EH (cell line): ENCODE measurements at regions not wholly inside any gene's neighbourhood (a gene's known extent, or its start where the extent isn't known, plus 50 kb on each side); places are given as distances from the start of the nearest gene placed in this dataset.

Experiments
- DNase-seq: peaks from one replicate; pipeline ENCODE4 v3.0.0-alpha.2; 2015; ENCODE audit warnings: low read depth

GRCh38 chr9:106528158-106528557 lies 334.8 kb upstream of the ZNF462 start:
- DNase-seq: no peak

DNA sequence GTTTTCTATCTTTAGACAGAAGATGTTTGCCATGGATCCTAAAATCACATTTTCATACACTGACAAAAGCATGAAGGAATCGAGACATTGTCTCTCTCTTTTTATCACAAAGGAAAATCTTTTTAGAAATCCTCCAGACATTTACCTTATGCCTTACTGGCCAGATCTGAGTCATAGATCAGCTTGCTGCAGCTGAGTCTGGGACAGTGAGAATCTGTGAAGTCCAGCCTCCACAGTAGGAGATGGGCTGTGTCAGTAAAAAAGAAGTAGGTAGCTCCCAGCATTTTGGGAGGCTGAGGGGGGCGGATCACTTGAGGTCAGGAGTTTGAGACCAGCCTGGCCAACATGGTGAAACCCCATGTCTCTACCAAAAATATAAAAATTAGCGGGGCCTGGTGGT lies 333.4 kb upstream of the ZNF462 start:
- no peak for DNase-seq

GRCh38 chr9:106531491-106531890 lies 331.5 kb upstream of the ZNF462 start:
- DNase-seq: no peak

DNA sequence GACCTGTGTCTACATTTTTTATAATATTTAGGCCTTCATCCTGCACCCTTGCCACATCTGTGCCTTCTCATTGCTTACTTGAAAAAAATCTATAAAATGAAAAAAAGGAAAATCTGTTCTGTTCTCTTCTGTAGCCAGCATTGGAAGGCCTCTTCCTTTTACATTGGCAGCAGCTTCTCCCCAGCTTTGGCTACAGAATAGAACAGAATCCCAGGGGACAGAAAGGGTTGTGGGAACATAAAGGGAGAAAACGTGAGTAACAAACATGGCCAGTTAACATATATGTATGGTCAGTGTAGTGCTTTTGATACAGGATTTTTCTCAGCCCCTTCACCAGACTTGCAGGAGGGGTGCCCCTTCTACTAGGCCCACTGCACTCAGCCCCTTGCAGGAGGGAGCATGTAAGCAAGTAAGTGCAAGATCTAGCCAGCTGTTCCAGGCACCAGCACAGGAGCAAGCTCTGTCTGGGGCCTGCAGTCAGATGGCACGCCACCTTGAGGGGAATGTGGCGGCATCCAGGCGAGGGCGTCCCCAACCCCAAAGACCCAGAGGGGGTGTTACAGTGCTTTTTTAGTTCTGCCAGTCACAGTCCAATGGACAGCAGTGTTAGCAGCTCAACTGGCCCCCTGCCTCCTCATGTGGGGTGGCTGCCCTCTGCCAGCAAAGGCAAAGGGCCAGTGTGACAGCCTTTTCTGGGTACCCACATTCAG lies 330.5 kb upstream of the ZNF462 start:
- DNase-seq: no peak

GRCh38 chr9:106534800-106535199 lies 328.2 kb upstream of the ZNF462 start:
- DNase-seq: no peak

- DNase-seq: no peak
Measured at GRCh38 chr9:106535439-106535838, 327.5 kb upstream of the ZNF462 start.

DNA sequence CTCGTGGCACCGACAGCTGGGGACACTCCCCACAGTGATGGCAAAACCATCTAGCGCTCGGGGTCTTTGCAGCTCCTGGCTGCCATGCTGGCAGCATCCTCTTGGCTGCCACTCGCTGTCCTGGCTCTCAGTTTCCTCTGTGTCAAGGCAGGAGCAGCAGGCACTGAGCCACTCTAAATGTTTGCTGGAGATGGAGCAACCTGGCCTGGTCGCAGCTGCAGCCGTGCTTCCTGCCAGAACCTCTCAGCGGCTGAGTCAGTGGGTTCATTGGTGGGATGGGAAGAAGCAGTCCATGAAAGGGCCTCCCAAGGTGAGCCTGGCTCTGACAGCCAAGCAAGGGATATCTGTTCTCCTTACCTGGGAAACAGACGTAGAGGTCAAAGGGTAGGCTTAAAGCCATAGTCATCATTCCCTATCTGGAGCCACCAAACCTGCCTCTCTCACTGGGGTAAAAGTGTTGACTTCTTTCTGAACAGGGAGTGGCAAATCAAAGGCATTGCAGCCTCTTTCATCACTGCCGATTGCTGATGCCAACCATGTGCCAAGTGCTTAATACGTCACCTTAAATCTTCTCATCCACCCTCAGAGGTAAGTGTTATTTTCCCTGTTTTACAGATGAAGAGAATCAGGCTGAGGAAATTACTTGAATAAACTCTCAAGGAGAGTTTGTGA lies 304.8 kb upstream of the ZNF462 start:
- DNase-seq: no peak

GRCh38 chr9:106560540-106560939 lies 302.4 kb upstream of the ZNF462 start:
- DNase-seq: no peak

DNA sequence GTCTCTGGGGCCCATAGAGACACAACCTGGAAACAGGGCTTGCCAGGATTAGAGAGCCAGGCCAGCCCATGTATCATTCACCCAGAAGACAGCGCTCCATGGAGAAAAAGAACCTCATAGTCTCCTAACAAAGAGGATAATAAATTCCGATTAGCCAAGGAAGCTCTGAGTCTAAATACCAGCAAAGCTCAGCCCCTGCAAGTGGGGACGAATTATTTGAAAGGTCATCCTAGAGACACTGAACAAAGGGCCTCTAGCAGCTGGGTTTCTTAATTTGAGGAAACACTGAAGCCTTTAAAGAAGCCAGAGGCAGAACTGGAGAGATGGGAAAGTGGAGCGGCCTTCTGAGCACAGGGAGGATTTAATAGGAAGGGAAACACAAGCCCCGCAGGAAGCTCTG lies 287.1 kb upstream of the ZNF462 start:
- DNase-seq: no peak

DNA sequence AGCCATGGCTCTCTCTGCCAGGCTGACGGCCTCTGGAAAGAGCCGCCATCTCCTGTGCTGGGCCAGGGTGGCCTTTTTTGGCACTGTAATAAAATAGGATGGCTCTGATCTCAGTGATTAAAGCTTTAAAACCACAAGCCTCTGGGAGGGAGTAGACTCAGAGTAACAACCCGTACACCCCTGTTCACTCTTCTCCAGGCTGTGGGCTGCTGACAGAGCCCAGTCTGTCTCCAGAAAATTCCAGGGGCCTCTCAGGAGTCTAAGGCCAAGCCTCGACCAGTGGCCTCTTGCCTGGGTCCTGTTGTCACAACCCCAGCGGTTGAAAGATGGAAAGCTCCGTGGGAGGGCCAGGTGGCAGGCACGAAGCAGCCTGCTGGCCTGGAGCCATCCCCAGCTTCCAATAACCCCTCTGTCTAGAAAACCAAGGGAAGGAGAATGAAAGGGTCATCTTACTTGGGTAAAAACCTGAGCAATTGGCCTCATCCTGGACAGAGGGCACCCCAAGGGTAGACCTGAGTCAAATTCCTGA lies 286.7 kb upstream of the ZNF462 start:
- no peak for DNase-seq

- no peak for DNase-seq
Measured at GRCh38 chr9:106577121-106577520, 285.8 kb upstream of the ZNF462 start.

- DNase-seq: no peak
Measured at GRCh38 chr9:106580546-106580945, 282.4 kb upstream of the ZNF462 start.

- no peak for DNase-seq
Measured at GRCh38 chr9:106581973-106582372, 281.0 kb upstream of the ZNF462 start.

DNA sequence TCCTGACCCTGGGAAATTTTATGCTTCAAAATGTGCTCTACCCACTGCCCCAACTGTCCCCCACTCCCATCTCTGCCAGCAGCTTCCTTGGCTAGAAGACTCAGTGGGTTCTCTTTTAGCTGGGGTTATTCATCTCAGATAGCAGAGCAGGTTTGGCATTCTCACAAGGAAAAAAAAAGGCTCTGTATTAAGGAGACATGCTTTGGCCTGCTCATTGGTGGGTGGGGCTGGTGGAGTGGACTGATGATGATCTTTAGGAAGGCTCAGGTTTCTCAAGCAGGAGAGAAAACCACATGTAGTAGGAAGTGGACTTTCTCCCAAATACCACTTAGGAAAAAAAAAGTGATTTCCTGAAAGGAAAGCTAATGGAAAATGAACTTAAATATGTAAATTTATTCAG lies 279.2 kb upstream of the ZNF462 start:
- no peak for DNase-seq

DNA sequence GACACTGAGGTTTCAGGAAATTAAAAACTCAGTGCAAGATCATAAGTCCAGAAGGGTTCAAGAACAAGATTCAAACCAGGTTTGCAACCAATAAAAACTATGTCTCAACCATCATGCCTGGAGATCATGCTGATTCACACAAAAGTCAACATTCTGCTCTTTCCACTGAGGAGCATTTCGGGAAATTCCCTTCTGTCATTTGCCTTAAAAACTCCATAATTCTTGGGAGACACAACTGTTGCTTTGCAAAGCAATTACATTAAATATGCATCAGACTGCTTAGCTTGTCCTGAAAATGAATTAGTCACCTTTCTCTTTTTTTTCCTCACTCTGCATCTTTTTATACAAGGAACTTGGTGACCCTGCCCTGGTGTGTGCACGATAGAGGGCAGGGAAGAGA lies 275.9 kb upstream of the ZNF462 start:
- peak; percentile 62 for DNase-seq

DNA sequence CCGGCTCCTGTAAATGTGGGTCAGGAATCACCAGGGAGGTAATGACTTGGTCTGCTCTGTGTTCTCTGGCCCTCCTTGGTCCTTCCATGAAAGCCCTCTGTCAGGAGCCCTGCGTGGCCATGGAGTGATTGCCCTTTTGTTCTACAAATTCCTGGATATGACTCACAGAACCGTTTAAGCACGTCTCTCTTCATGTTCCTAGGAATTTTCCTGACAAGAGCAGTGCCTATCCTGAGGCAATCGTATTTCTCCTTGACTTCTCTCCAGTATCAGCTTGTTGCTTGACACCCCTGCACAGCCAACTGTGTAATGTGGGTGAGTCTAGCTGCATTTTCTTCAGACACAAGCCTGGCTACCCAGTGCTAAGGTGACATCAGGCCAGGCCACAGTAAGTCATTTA lies 274.3 kb upstream of the ZNF462 start:
- peak; percentile 64 for DNase-seq

DNA sequence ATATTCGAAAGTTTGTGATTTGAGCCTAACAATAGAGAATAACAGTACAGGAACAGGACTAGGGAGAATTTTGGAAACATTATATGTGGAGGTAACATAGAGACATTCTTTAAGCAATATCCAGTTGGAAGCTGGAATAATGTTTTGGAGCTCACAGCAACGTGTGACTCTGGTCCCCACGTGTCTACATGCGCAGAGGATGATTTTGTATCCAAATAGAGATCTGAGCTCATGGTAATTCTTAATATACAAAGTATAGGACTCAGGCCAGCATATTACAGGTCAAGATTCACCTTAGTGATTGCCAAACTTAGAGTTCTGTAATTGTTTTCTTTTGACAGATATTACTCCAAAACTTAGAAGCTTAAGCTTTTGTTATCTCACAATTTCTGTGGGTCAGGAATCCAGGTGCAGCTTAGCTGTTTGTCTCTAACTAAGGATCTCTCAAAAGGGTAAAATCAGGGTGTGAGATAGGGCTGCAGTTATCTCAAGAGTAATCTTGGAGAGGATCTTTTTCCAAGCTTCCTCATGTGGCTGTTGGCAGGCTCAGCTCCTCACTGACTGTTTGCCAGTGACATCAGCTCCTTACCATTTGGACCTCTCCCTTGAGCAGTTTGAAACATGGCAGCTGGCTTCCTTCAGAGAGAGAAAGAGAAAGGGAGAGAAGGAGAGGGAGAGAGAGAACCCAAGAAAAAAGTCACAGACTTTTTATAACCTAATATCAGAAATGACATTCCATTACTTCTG lies 272.0 kb upstream of the ZNF462 start:
- peak; percentile 3 for DNase-seq

DNA sequence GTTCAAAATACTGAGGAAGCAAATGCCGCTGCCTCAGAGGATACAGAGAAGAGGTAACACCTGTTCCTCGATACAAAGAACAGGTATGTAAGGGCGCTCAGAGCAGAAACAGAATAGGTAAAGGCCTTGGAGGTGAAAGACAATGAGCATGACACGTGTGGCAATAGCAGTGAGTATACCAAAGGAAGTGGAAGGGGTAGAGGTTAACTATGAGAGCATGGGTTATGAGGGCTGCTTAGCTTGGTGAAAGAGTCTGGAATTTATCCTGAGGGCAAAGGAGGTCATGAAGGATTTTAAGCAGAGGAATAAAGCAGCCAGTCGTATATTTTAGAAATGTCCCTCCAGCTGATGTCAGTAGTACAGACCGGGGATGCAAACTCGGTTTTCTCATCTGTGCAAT lies 269.8 kb upstream of the ZNF462 start:
- DNase-seq: no peak

GRCh38 chr9:106596984-106597383 lies 266.0 kb upstream of the ZNF462 start:
- DNase-seq: no peak

DNA sequence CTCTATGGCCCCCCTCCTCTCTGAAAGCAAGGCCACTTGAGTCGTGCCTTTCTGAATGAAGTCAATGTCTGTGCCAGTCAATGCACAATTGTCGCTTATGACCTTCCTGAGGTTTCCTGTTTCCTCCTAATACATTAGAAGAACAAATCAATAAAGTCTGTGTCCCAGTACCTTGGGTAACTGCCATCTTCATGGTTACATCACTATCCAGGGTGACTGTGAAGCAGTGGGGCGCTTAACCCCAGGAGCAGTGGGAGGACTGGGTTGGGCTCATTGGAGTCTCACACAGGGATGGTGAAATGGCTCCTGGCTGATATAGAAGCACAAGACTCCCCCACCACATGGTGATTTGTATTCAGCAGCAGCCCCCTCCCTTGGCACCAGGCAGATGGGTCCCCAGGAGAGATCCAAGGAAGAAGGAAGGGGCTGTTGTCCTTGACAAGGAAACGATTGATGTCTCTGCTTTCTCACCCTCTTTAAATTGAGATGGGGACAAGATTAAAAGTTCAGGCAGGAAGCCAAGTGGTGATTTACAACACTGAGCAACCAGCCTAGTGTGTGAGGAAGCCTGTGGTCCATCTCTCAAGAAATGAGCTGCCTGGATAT lies 261.9 kb upstream of the ZNF462 start:
- DNase-seq: no peak

- no peak for DNase-seq
Measured at GRCh38 chr9:106602344-106602743, 260.6 kb upstream of the ZNF462 start.

DNA sequence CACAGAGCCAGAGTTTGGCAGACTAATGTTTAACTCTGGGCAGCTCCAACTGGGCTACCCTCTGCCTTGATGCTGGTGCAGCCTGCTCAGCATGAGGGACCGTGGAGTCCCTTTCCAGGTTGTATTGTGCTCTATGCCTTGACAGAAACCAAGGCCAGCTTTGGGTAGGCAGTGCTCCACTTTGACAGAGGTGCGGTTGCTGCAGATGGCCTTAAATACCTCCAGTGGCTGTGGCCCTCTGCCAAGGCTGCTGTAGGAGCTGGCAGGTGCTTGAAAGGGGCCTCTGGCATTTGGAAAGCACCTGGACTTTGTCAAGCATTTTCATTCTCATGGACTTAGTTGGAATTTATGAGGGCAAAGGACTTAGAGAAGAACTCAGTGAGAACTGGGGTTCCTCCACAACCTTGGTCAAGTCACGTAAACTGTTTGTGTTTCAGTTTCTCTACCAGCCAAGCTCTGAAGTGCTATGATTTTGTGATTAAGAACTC lies 249.7 kb upstream of the ZNF462 start:
- no peak for DNase-seq
